ENCODE measurements at regions not wholly inside any gene's neighbourhood (a gene's known extent, or its start where the extent isn't known, plus 50 kb on each side); places are given as distances from the start of the nearest gene placed in this dataset.

- no peak for DNase-seq (ENCODE audit: low read depth in 3 of 3)
Measured at GRCh38 chr4:30443289-30443688, 276.9 kb upstream of the PCDH7 start.

DNA sequence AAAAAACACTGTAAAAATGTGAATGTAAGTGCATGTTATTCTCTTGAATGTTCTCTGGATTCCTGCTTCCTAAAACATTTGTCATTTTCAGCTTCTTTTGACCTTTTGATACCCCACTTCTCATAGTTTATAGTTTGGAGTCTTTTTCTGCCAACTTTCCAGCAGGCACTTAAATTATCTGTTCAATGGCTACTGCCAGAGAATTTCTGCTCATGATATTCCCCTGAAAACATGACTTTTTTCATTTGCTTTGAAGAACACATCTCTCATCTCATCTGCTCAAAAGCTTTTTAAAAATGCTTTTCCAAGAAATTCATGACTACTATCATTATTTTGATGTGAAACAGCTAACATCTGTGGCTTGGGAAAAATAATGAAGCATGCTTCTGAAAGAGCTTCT is 269.7 kb upstream of the PCDH7 start:
- DNase-seq (ENCODE audit: low read depth in 3 of 3), result no peak

- DNase-seq (ENCODE audit: low read depth in 3 of 3), result no peak
Measured at GRCh38 chr4:30454504-30454903, 265.7 kb upstream of the PCDH7 start.

GRCh38 chr4:30456716-30457115 is 263.5 kb upstream of the PCDH7 start:
- DNase-seq (ENCODE audit: low read depth in 3 of 3), result no peak

DNA sequence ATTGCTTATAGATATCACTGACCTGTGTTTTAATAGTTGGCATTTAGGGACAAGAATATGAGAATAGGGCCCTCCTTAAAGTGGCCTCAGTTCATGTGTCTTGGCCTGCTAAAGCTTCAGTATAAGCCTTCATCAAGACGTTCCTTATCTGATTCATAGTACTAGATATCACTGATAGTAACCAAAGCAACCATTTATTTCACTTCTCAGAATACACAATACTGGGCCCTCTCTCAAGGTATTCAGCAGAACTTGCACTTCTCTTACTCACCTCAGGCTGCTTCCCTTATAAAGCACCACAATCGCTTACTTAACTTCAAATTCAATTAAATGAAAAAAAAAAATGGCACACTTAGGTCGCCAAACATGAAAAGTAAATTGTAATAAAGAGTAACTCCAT is 259.4 kb upstream of the PCDH7 start:
- no peak for DNase-seq (ENCODE audit: low read depth in 3 of 3)

DNA sequence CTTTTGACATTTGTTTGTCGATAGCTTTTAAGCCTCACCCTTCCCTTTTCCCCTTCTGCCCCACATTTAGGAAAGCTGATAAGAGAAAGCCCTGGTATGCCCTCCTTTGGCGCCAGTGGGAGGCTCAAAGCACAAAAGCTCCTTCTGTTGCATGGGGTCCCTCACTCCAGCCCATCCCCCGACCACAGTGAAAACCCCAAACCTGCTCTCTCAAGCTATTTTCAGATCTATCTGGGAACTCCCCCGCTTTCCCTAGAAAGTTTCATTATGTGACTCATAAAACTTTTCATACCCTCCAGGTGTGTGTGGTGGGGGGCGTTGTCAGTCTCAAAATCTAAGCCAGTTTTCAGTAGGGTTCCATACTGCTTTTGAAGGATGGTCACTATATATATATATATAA is 259.0 kb upstream of the PCDH7 start:
- DNase-seq (ENCODE audit: low read depth in 3 of 3), result no peak

- DNase-seq (ENCODE audit: low read depth in 3 of 3), result no peak
Measured at GRCh38 chr4:30462445-30463090, 257.6 kb upstream of the PCDH7 start.

DNA sequence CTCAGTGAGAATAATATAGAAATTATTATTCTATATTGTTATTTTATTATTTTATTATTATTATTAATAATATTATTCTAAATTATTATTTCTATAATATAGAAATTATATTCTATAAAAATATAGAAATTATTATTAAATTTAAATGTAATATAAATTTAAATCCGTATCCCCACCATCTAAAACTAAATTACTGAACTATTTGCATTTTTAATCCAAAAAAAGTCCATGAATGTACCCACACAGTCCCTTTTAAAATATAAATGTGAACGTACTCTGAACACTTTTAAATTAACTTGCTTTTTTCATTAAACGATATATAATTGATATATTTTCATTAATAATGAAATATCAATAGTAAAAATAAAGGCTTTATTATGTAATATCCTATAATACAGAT is 248.3 kb upstream of the PCDH7 start:
- DNase-seq (ENCODE audit: low read depth in 3 of 3), result no peak

GRCh38 chr4:30473225-30473624 is 246.9 kb upstream of the PCDH7 start:
- DNase-seq (ENCODE audit: low read depth in 3 of 3), result no peak

DNA sequence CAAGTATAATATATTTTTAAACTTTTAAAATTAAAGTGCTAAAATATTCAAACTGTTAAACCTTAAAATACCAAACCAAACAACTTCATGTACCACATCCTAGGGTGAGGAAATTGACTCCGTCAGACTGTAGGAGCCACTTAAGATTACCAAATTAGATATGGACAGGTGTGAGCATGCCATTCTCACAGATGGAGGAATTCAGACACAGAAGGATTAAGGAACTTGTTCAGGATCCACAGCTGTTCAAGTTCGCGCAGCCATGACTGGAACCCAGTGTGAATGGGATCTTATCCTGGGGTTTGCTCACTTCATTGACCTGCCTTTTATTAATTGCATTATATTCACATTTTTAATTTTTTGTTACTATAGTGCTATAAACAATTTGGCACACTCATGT is 224.9 kb upstream of the PCDH7 start:
- DNase-seq (ENCODE audit: low read depth in 3 of 3), result no peak

- no peak for DNase-seq (ENCODE audit: low read depth in 3 of 3)
Measured at GRCh38 chr4:30495651-30496310, 224.4 kb upstream of the PCDH7 start.

DNA sequence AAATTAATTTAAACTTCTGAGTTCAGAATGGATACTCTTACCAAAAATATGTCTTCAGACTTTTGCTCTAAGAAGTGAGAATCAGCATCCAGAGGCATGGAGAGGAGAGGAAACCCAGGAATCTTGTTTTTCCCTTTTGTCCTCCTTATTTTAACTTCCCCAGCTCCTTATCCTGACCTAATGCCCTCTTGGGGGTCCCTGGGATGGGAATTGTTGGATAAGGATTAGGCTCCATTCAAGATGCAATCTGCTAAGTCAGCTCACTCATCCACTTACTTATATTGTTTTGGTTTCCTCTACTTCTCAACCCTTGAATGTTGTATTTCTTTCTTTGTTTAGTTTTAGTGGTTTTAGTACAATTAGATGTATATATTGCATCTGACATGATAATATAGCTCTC is 208.4 kb upstream of the PCDH7 start:
- DNase-seq (ENCODE audit: low read depth in 3 of 3), result no peak

GRCh38 chr4:30518211-30518610 is 202.0 kb upstream of the PCDH7 start:
- DNase-seq (ENCODE audit: low read depth in 3 of 3), result no peak

DNA sequence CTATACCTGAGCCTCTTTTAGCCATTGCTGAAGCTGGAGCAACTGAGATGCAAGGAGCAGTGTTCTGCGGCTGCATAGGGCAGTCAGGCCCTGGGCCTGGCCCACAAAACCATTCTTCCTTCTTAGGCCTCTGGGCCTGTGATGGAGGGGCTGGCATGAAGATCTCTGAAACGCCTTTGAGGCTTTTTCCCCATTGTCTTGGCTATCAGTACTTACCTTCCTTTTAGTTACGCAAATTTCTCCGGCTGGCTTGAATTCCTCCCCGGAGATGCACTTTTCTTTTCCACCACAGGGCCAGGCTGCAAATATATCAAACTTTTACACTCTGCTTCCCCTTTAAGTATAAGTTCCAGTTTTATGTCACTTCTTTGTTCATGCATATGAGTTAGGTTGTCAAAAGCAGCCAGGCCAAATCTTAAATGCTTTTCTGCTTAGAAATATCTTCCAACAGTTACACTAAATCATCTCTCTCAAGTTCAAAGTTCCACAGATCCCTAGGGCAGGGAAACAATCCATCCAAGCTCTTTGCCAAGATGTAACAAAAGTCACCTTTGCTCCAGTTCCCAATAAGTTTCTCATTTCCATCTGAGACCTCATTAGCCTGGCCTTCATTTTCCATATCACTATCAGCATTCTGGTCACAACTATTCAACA is 194.4 kb upstream of the PCDH7 start:
- no peak for DNase-seq (ENCODE audit: low read depth in 3 of 3)

- no peak for DNase-seq (ENCODE audit: low read depth in 3 of 3)
Measured at GRCh38 chr4:30535255-30535654, 184.9 kb upstream of the PCDH7 start.

DNA sequence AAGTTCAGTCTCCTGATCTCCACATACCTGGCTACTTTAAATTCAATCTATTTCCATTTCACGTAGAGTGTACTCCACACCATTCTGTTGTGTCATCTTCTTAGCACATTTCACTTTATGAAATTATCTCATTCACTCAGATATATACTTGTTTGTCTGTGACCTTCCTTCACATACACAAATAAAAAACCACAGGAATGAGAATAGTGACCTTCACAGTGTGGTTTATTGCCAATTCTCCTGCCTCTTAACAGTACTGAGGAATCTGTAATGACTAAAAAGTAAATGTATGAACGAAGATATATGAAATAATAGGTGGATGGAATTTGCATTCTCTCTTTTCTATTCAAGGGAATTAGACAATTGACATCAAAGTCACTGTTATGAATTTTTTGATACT is 183.9 kb upstream of the PCDH7 start:
- DNase-seq (ENCODE audit: low read depth in 3 of 3), result no peak

DNA sequence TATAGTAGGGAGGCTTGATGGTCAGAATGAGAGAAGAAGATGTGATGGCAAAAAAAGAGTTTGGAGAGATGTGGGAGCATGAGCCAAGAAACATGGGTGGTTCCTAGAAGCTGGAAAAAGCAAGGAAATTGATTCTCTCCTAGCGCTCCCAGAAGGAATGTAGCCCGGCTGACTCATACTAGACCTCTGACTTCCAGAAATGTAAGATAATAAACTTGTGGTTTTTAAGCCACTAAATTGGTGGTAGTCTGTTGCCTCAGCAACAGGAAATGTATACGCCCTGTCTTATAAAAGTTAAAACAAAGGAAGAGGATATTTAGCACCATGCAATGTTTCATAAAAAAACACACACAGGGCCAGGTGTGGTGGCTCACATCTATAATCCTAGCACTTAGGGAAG is 182.7 kb upstream of the PCDH7 start:
- no peak for DNase-seq (ENCODE audit: low read depth in 3 of 3)

GRCh38 chr4:30538794-30539193 is 181.4 kb upstream of the PCDH7 start:
- no peak for DNase-seq (ENCODE audit: low read depth in 3 of 3)

GRCh38 chr4:30543057-30543456 is 177.1 kb upstream of the PCDH7 start:
- DNase-seq (ENCODE audit: low read depth in 3 of 3), result no peak

- DNase-seq (ENCODE audit: low read depth in 3 of 3), result no peak
Measured at GRCh38 chr4:30553151-30553550, 167.0 kb upstream of the PCDH7 start.

GRCh38 chr4:30553706-30554105 is 166.5 kb upstream of the PCDH7 start:
- no peak for DNase-seq (ENCODE audit: low read depth in 3 of 3)

GRCh38 chr4:30555775-30556174 is 164.4 kb upstream of the PCDH7 start:
- DNase-seq (ENCODE audit: low read depth in 3 of 3), result no peak

DNA sequence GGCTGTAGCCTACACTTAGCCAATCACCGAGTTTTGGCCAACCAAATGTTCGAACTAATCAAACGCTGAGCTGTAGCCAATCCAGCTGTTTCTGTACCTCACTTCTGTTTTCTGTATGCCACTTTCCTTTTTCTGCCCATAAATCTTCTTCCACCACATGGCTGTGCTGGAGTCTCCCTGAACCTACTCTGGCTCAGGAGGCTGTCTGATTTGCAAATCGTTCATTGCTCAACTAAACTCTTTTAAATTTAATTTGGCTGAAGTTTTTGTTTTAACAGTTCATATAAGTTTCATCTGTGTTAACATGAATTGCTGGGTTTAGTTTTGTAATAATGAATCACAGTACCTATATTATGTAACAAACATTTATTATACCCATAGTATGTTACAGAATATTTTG is 160.7 kb upstream of the PCDH7 start:
- no peak for DNase-seq (ENCODE audit: low read depth in 3 of 3)
